H54 (cell line): ENCODE measurements at regions not wholly inside any gene's neighbourhood (a gene's known extent, or its start where the extent isn't known, plus 50 kb on each side); places are given as distances from the start of the nearest gene placed in this dataset.
A peak's percentile ranks its signal among the peaks of the same experiment; 100 is the strongest.

Experiments
- DNase-seq: peaks from one replicate; pipeline ENCODE4 v3.0.0; 2011; ENCODE audit warnings: low spot score, mixed read lengths; ENCODE audit not compliant: insufficient read length
- FAIRE-seq: peaks from 3 replicates; lab custom pipeline; 2011; peaks lifted over from hg19 to GRCh38; lab: Jason Lieb, UNC
- POLR2A ChIP-seq: IDR thresholded peaks from 2 replicates; pipeline ENCODE4 v1.6.1; 2011; ENCODE audit warnings: low read depth, mild to moderate bottlenecking, low read length

DNA sequence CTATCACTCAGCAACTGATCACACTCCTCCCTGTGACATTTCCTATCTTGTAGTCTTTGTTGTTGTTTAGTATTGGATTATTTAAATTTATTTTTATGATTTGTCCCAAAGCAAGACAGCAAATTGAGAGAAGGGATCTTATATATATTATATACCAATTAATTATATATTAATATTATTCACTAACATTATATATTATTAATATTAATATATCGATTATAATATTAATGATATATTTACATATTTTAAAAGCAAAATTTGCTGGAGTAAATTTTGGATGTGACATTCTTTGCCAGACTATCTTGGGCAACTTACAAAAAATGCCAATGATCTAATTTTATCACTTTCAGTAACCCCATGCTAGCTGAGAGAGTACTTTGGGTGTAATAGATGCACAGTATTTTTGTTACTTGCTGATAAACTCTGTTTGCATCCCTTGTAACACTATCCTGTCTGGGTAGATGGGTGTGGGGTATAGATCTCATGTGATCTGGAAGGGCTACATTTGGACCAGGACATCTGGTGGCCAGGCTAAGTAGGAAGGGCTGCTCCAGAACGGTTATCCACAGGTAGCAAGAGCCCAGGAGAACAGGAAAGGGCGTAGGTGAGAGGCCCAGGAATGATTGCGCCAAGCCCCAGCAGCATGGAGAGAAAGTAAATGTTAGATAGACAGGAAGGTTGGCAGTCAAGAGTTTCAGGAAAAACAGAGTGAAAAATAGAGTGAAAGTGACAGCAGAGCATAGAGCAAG, 608.6 kb upstream of the KIRREL3 start:
- no peak for FAIRE-seq

DNA sequence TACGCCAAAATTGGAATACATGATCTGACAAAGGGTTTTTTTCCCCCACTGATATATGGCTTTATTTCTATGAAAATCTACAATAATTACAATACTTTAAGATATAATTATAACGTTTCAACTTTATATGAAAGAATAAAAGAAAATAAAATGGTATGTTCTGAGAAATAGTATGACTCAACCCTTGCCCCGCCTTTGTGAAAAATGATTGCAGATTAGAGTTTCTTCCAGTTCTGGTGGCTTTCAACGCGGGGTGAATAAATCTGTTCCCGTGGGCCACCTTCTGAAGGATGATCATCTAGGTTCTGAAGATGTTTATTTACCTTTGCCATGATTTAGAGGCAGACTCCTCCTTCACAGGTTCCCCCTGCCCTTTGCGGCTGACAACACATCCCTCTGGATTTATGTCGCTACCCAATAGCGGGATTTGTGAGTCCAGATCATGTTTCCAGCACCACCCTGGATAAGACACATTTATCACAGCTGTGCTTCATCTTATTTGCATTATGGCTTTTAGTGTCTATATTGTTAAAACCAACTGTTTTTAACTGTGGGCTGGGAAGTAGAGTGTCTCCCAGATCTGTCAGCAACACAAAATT, 607.0 kb upstream of the KIRREL3 start:
- DNase-seq (no peak), FAIRE-seq (no peak)
- no peak for TF ChIP-seq POLR2A

More for the DNA sequence above, 608.6 kb upstream of the KIRREL3 start:
- no peak for DNase-seq
- no peak for TF ChIP-seq POLR2A

DNA sequence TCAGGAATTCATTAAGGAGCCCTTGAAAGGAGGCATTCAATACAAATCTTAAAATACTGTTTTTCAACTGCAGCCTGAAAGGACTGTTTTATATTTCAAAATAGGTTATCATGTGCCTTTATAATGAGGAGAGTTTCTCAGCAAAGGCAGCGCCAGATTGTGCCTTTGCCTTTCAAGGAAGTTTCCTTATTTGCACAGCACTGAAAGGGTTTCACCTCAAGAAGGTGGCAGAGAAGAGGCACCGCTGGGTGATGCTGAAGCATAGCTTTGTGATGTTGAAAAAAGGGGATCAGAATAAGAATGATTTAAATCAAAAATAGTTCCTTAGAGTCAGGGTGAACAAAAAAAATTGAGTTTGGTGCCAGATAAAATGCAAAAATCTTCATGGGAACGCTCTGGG, 601.0 kb upstream of the KIRREL3 start:
- TF ChIP-seq POLR2A = no peak
- FAIRE-seq = no peak
- no peak for DNase-seq

GRCh38 chr11:127600674-127601073, 600.1 kb upstream of the KIRREL3 start:
- TF ChIP-seq POLR2A = no peak
- no peak for FAIRE-seq
- DNase-seq = no peak

DNA sequence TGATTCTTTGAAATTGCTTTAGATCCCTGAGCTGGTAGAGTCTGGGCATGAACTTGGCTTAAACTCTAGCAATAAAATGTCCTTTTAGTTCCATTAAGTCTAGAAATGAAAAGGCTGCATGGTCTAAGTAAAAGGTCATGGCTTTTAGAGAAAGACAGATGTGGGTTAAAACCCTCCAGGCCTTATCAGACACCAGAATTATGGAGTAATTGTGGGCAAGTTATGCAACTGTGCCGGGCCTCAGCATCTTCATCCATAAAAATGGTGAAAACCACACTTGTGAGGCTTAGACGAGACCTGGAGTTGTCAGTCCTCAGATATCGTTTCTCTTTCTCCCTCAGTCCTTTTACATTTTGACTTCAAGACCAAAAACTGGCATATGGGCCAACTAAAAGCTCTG, 597.9 kb upstream of the KIRREL3 start:
- FAIRE-seq = no peak

DNA sequence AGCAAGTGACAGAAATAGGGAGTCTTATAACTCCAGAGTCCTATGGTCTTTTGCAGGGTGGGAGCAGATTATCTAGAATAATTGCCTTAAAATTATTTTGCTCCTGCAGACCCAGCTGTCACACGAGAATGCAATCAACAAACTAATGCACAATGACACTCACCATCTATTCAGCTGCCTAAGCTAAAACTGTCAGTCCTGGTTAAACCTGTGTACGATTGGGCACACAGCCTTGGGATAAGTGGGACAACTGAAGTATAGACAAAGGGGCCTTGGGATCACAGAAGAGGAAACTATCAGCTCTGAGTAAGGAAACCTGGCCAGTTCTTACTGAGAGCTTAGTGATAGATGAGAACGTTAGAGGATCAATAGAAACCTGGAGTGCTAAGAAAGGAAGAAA, 595.9 kb upstream of the KIRREL3 start:
- FAIRE-seq (no peak), DNase-seq (no peak)
- no peak for TF ChIP-seq POLR2A

More for the DNA sequence above, 597.9 kb upstream of the KIRREL3 start:
- TF ChIP-seq POLR2A = no peak
- DNase-seq = no peak

GRCh38 chr11:127592371-127592770, 591.8 kb upstream of the KIRREL3 start:
- FAIRE-seq (no peak), DNase-seq (no peak)
- TF ChIP-seq POLR2A = no peak

GRCh38 chr11:127590314-127590713, 589.7 kb upstream of the KIRREL3 start:
- TF ChIP-seq POLR2A = no peak
- DNase-seq (no peak), FAIRE-seq (no peak)

DNA sequence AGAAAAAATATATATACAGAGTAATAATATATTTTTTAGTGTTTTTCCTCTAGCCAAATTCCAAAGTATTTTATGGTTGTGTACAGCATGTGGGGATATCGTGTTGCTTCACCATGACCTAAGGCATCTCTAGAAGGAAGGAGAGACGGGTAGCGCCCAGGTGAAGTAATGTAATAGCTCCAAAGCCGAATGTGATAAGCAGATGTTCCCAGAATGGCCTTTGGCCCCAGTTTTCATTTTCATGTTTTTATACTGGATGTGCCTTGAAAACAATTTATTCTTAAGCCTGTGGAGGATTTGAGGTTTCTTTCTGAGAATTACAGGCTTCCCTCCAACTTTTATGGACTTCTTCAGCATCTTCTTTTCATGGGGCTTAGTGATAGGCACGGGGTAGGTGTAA, 587.9 kb upstream of the KIRREL3 start:
- FAIRE-seq (no peak), DNase-seq (no peak)
- no peak for TF ChIP-seq POLR2A

- TF ChIP-seq POLR2A = no peak
- FAIRE-seq (no peak), DNase-seq (no peak)
These were observed 586.9 kb upstream of the KIRREL3 start for GRCh38 chr11:127587511-127587910.

GRCh38 chr11:127576210-127576609, 575.6 kb upstream of the KIRREL3 start:
- DNase-seq (no peak), FAIRE-seq (no peak)
- no peak for TF ChIP-seq POLR2A

GRCh38 chr11:127574478-127574877, 573.9 kb upstream of the KIRREL3 start:
- no peak for TF ChIP-seq POLR2A
- no peak for FAIRE-seq
- no peak for DNase-seq

- DNase-seq = no peak
- no peak for FAIRE-seq
These were observed 568.3 kb upstream of the KIRREL3 start for GRCh38 chr11:127568891-127569290.

GRCh38 chr11:127567237-127567932, 566.8 kb upstream of the KIRREL3 start:
- no peak for FAIRE-seq
- DNase-seq = no peak
- no peak for TF ChIP-seq POLR2A

More at GRCh38 chr11:127568891-127569290, 568.3 kb upstream of the KIRREL3 start:
- TF ChIP-seq POLR2A = no peak

GRCh38 chr11:127564810-127565209, 564.2 kb upstream of the KIRREL3 start:
- TF ChIP-seq POLR2A = no peak
- FAIRE-seq (no peak), DNase-seq (peak; percentile 1)
